ENCODE measurements at regions not wholly inside any gene's neighbourhood (a gene's known extent, or its start where the extent isn't known, plus 50 kb on each side); places are given as distances from the start of the nearest gene placed in this dataset.

GRCh38 chr9:113785334-113785733 lies 90.8 kb upstream of the ZNF618 start:
- no peak for DNase-seq (ENCODE audit: low read depth, low spot score)

GRCh38 chr9:113786071-113786470 lies 90.0 kb upstream of the ZNF618 start:
- DNase-seq (ENCODE audit: low read depth, low spot score) = no peak

GRCh38 chr9:113787871-113788270 lies 88.2 kb upstream of the ZNF618 start:
- DNase-seq (ENCODE audit: low read depth, low spot score) = no peak

GRCh38 chr9:113788616-113789330 lies 87.3 kb upstream of the ZNF618 start:
- no peak for DNase-seq (ENCODE audit: low read depth, low spot score)

GRCh38 chr9:113790093-113790492 lies 86.0 kb upstream of the ZNF618 start:
- no peak for DNase-seq (ENCODE audit: low read depth, low spot score)

GRCh38 chr9:113793558-113793957 lies 82.6 kb upstream of the ZNF618 start:
- no peak for DNase-seq (ENCODE audit: low read depth, low spot score)

- no peak for DNase-seq (ENCODE audit: low read depth, low spot score)
Measured at GRCh38 chr9:113794721-113795120, 81.4 kb upstream of the ZNF618 start.

GRCh38 chr9:113795811-113796392 lies 80.2 kb upstream of the ZNF618 start:
- DNase-seq (ENCODE audit: low read depth, low spot score) = no peak

GRCh38 chr9:113796646-113797426 lies 79.3 kb upstream of the ZNF618 start:
- no peak for DNase-seq (ENCODE audit: low read depth, low spot score)

GRCh38 chr9:113798062-113799030 lies 77.8 kb upstream of the ZNF618 start:
- no peak for DNase-seq (ENCODE audit: low read depth, low spot score)

GRCh38 chr9:113800276-113800675 lies 75.8 kb upstream of the ZNF618 start:
- DNase-seq (ENCODE audit: low read depth, low spot score) = no peak

- no peak for DNase-seq (ENCODE audit: low read depth, low spot score)
Measured at GRCh38 chr9:113803811-113804589, 72.1 kb upstream of the ZNF618 start.

- no peak for DNase-seq (ENCODE audit: low read depth, low spot score)
Measured at GRCh38 chr9:113805486-113806132, 70.5 kb upstream of the ZNF618 start.

GRCh38 chr9:113807173-113808061 lies 68.7 kb upstream of the ZNF618 start:
- DNase-seq (ENCODE audit: low read depth, low spot score) = peak; percentile 21

GRCh38 chr9:113808391-113809358 lies 67.4 kb upstream of the ZNF618 start:
- DNase-seq (ENCODE audit: low read depth, low spot score) = peak; percentile 13

GRCh38 chr9:113817171-113817570 lies 58.9 kb upstream of the ZNF618 start:
- no peak for DNase-seq (ENCODE audit: low read depth, low spot score)

GRCh38 chr9:113818391-113818790 lies 57.7 kb upstream of the ZNF618 start:
- no peak for DNase-seq (ENCODE audit: low read depth, low spot score)

GRCh38 chr9:113822315-113822714 lies 53.8 kb upstream of the ZNF618 start:
- no peak for DNase-seq (ENCODE audit: low read depth, low spot score)

All from smooth muscle cell of the brain vasculature (primary cell).